IgD-negative memory B cell (primary cell): ENCODE measurements at regions not wholly inside any gene's neighbourhood (a gene's known extent, or its start where the extent isn't known, plus 50 kb on each side); places are given as distances from the start of the nearest gene placed in this dataset.
A peak's percentile ranks its signal among the peaks of the same experiment; 100 is the strongest.

Source experiments
- H3K27ac Mint-ChIP-seq, 3 donors: one replicate each; pipeline ENCODE4 v1.8.0; 2020 to 2022; ENCODE audit warnings: mild to moderate bottlenecking in 3 of 3, mixed read lengths in 3 of 3, moderate library complexity in 1 of 3
- H3K27me3 Mint-ChIP-seq: one replicate; pipeline ENCODE4 v1.8.0; 2021; ENCODE audit warnings: mixed read lengths
- H3K36me3 Mint-ChIP-seq: one replicate; pipeline ENCODE4 v1.8.0; 2020; ENCODE audit warnings: mild to moderate bottlenecking, mixed read lengths
- H3K4me1 Mint-ChIP-seq, 3 donors: one replicate each; pipeline ENCODE4 v1.8.0; 2020 to 2022; ENCODE audit warnings: mixed read lengths in 3 of 3, mild to moderate bottlenecking in 1 of 3
- H3K4me3 Mint-ChIP-seq, 4 donors: one replicate each; pipeline ENCODE4 v1.8.0; 2020 to 2022; ENCODE audit warnings: mild to moderate bottlenecking in 4 of 4, mixed read lengths in 4 of 4, moderate library complexity in 3 of 4
- H3K9me3 Mint-ChIP-seq, 3 donors: one replicate each; pipeline ENCODE4 v1.8.0; 2020 to 2021; ENCODE audit warnings: mixed read lengths in 3 of 3, mild to moderate bottlenecking in 1 of 3

GRCh38 chr3:127386490-127386889, 98.6 kb upstream of the PRR20G start:
- Mint-ChIP-seq H3K9me3 (peaks cover 2 to 3% (median 2%) of the 10 kb centered on the region in 3 donors), H3K4me1 (no peaks in the 10 kb centered on the region), H3K27me3 (peaks cover 14% of the 10 kb centered on the region)

DNA sequence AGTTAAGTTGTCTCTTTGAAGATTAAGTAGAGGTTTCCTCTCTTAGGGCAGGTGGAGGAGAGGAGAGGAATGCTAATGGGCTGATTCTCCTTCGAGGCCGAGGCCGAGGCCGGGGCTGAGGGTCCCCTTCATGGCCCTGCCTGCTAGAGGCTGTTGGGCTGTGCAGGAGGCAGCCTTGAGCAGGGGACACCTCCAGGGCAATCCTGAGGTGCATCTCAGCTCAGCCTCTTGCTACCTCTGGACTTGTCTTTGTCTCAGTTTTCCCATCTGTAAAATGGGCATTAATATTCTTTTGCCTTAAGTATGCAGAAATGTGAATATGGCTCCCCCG, 97.7 kb upstream of the PRR20G start:
- H3K4me3 Mint-ChIP-seq: no peak overlapping the region
- H3K4me1 Mint-ChIP-seq: no peaks in the 10 kb centered on the region
- H3K27ac Mint-ChIP-seq: no peak overlapping the region
- peaks cover 2 to 7% (median 5%) of the 10 kb centered on the region in 3 donors for H3K9me3 Mint-ChIP-seq
- peaks cover 13% of the 10 kb centered on the region for H3K27me3 Mint-ChIP-seq
- no peaks in the 10 kb centered on the region for H3K36me3 Mint-ChIP-seq

More at GRCh38 chr3:127386490-127386889, 98.6 kb upstream of the PRR20G start:
- Mint-ChIP-seq H3K27ac (no peak overlapping the region), H3K4me3 (no peak overlapping the region), H3K36me3 (no peaks in the 10 kb centered on the region)

DNA sequence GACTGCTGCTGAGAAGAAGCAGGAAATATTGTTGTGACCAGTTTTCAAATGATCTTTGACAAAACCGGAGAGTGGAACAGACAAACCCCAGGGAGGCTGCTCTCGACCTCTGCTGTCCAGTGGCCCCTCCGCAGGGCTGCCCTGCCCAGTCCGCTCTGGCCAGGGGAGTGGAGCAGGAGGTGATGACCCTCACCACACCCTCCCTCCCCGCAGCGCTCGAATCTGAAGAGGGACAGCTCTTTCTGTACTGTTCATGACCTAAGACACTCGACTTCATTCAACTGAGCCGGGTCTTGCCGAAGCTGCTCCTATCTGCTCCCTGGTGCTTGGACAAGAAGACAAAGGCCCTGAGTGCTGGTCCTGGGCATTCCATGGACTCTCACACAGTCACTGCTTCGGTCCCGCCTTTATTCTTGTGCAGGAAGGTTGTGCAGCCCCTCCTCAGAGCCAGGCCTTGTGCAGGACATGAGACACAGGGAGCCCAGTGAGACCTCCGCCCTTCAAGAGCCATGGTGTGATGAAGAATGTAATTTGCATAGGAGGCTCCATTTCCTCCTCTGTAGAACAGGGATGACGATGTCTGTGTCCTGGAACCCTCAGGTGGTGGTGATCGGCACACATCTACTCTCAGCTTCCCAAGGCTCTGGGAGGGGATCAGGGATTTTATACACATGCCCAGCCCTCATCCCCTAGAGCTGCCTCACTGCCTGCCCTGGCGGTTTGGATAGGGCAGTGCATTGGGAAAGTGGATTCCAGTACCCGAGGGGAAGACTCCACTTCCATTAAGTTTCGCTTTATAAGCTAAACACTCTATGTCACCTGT, 97.1 kb upstream of the PRR20G start:
- peaks cover 2 to 7% (median 5%) of the 10 kb centered on the region in 3 donors for H3K9me3 Mint-ChIP-seq
- no peaks in the 10 kb centered on the region for H3K4me1 Mint-ChIP-seq
- no peak overlapping the region for H3K4me3 Mint-ChIP-seq
- H3K27me3 Mint-ChIP-seq: peaks cover 9% of the 10 kb centered on the region
- no peak overlapping the region for H3K27ac Mint-ChIP-seq
- no peaks in the 10 kb centered on the region for H3K36me3 Mint-ChIP-seq

DNA sequence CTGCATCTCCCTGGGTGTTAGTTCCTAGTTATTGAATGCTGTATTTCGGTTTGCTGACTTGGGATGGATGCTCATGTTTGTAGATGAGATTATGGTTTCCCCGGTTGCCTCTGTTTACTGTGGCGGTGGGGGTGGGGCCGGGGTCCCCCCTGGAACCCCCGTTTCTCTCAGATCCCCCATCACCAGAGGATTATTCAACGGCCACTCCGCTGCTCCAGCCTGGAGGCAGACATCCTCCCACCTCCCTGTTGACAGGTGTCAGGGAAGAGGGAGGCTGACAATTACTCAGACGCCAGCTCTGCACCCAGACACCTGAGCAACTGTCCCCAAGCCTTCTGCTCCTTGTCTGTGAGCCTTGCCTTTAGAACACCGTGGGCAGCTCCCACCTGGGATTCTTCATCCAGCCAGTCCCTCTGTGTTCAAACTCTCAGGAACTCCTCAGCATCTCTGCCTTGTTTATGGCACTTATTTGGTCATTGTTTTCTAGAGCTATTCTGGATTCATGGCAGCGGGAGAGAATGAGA, 95.9 kb upstream of the PRR20G start:
- Mint-ChIP-seq H3K4me1 (no peaks in the 10 kb centered on the region), H3K27me3 (peaks cover 2% of the 10 kb centered on the region), H3K4me3 (no peak overlapping the region), H3K36me3 (no peaks in the 10 kb centered on the region), H3K27ac (no peak overlapping the region), H3K9me3 (peaks cover 2 to 7% (median 5%) of the 10 kb centered on the region in 3 donors)

- peaks cover 5 to 11% (median 7%) of the 10 kb centered on the region in 3 donors for H3K9me3 Mint-ChIP-seq
- no peaks in the 10 kb centered on the region for H3K36me3 Mint-ChIP-seq
- H3K4me1 Mint-ChIP-seq: no peaks in the 10 kb centered on the region
- H3K27me3 Mint-ChIP-seq: peaks cover 2% of the 10 kb centered on the region
- H3K27ac Mint-ChIP-seq: no peak overlapping the region
- no peak overlapping the region for H3K4me3 Mint-ChIP-seq
Measured at GRCh38 chr3:127377801-127378655, 90.2 kb upstream of the PRR20G start.

GRCh38 chr3:127375151-127375930, 87.5 kb upstream of the PRR20G start:
- Mint-ChIP-seq H3K4me1 (no peaks in the 10 kb centered on the region), H3K4me3 (no peak overlapping the region), H3K27ac (peak overlapping the region in 1 of 3 donors; percentile 35), H3K36me3 (no peaks in the 10 kb centered on the region), H3K27me3 (peaks cover 3% of the 10 kb centered on the region), H3K9me3 (peaks cover 0 to 7% (median 3%) of the 10 kb centered on the region in 3 donors)

GRCh38 chr3:127374086-127375010, 86.5 kb upstream of the PRR20G start:
- H3K9me3 Mint-ChIP-seq: peaks cover 0 to 7% (median 3%) of the 10 kb centered on the region in 3 donors
- H3K27ac Mint-ChIP-seq: peak overlapping the region in 1 of 3 donors; percentile 35
- no peaks in the 10 kb centered on the region for H3K4me1 Mint-ChIP-seq
- H3K4me3 Mint-ChIP-seq: no peak overlapping the region
- peaks cover 3% of the 10 kb centered on the region for H3K27me3 Mint-ChIP-seq
- H3K36me3 Mint-ChIP-seq: no peaks in the 10 kb centered on the region

DNA sequence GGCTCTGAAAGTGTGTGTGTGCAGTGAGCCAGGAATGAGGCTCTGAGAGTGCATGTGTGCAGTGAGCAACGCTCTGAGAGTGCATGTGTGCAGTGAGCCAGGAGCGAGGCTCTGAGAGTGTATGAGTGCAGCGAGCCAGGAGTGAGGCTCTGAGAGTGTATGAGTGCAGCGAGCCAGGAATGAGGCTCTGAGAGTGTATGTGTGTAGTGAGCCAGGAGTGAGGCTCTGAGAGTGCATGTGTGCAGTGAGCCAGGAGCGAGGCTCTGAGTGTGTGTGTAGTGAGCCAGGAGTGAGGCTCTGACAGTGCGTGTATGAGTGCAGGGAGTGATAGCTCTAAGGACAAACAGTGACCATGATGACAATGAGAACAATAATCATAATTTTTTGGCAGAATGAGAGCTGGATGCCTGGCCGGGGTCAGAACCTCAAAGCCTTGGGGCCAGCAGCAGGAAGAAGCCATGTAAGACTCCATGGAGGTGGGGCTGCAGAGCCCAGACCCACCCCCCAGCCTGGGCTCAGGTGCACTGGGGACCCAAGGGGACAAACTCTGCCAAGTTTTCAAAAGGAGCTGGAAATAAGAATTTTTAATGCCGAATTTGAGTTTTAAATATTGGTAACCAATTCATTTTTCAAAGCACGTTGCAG, 85.7 kb upstream of the PRR20G start:
- no peak overlapping the region for H3K4me3 Mint-ChIP-seq
- no peaks in the 10 kb centered on the region for H3K4me1 Mint-ChIP-seq
- no peak overlapping the region for H3K27ac Mint-ChIP-seq
- H3K9me3 Mint-ChIP-seq: peaks cover 0 to 7% (median 3%) of the 10 kb centered on the region in 3 donors
- H3K27me3 Mint-ChIP-seq: peaks cover 3% of the 10 kb centered on the region
- no peaks in the 10 kb centered on the region for H3K36me3 Mint-ChIP-seq

DNA sequence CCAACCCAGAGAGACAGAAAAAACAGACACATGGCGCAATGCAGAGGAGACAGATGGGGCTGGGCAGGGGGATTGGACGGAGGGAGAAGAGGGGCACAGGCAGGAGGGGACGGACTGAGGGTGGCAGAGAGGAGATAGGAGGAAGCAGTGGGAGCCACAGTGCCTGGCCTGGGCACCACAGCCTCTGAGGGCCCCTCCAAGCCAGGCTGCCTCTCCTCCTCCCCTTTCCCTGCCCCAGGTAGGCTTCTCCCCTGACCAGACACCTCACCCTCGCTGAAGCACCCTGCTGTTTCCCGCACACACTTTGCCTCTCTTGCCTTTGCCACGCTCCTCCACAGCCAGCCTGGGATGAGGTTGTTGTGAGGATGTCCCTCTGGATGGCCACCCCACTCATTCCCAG, 84.0 kb upstream of the PRR20G start:
- Mint-ChIP-seq H3K27me3 (peaks cover 6% of the 10 kb centered on the region), H3K27ac (peak overlapping the region in 2 of 3 donors; percentile 13 to 87), H3K4me3 (no peak overlapping the region), H3K36me3 (no peaks in the 10 kb centered on the region), H3K9me3 (peaks cover 0 to 7% (median 3%) of the 10 kb centered on the region in 3 donors), H3K4me1 (no peaks in the 10 kb centered on the region)

DNA sequence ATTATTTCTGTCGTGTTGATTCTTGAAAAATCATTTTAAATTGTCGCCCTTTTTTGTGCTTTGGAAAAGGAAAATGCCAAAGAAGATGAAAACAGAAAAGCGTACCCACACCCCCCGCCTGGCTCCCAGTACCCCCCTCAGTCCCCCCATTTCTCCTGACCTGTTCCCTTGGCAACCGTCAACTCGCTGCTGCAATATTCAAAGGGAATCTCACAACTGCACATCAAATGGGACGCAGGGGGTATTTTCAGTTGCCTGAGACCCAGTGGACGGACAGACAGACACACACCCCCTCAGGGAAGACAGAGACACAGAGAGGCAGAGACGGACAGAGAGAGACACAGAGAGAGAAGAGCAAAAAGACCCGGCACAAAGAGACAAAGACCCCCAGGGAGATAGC, 83.5 kb upstream of the PRR20G start:
- Mint-ChIP-seq H3K9me3 (peaks cover 0 to 7% (median 3%) of the 10 kb centered on the region in 3 donors), H3K4me1 (no peaks in the 10 kb centered on the region), H3K36me3 (no peaks in the 10 kb centered on the region), H3K27me3 (peaks cover 6% of the 10 kb centered on the region), H3K4me3 (no peak overlapping the region), H3K27ac (no peak overlapping the region)

- no peaks in the 10 kb centered on the region for H3K36me3 Mint-ChIP-seq
- no peaks in the 10 kb centered on the region for H3K4me1 Mint-ChIP-seq
- H3K4me3 Mint-ChIP-seq: no peak overlapping the region
- peaks cover 0 to 3% (median 0%) of the 10 kb centered on the region in 3 donors for H3K9me3 Mint-ChIP-seq
- no peak overlapping the region for H3K27ac Mint-ChIP-seq
- peaks cover 6% of the 10 kb centered on the region for H3K27me3 Mint-ChIP-seq
Measured at GRCh38 chr3:127370906-127371305, 83.1 kb upstream of the PRR20G start.

- H3K27ac Mint-ChIP-seq: no peak overlapping the region
- no peaks in the 10 kb centered on the region for H3K4me1 Mint-ChIP-seq
- no peak overlapping the region for H3K4me3 Mint-ChIP-seq
- peaks cover 0 to 2% (median 0%) of the 10 kb centered on the region in 3 donors for H3K9me3 Mint-ChIP-seq
- peaks cover 6% of the 10 kb centered on the region for H3K27me3 Mint-ChIP-seq
- H3K36me3 Mint-ChIP-seq: no peaks in the 10 kb centered on the region
Measured at GRCh38 chr3:127369356-127369935, 81.6 kb upstream of the PRR20G start.
